Fibroblast of skin of scalp (primary cell): ENCODE measurements at regions not wholly inside any gene's neighbourhood (a gene's known extent, or its start where the extent isn't known, plus 50 kb on each side); places are given as distances from the start of the nearest gene placed in this dataset.
A peak's percentile ranks its signal among the peaks of the same experiment; 100 is the strongest.

Experiments used
- DNase-seq: peaks from one replicate; pipeline ENCODE4 v3.0.0-alpha.2; 2013

GRCh38 chr10:62550173-62550572 is 176.0 kb downstream of the ZNF365 start:
- no peak for DNase-seq

DNA sequence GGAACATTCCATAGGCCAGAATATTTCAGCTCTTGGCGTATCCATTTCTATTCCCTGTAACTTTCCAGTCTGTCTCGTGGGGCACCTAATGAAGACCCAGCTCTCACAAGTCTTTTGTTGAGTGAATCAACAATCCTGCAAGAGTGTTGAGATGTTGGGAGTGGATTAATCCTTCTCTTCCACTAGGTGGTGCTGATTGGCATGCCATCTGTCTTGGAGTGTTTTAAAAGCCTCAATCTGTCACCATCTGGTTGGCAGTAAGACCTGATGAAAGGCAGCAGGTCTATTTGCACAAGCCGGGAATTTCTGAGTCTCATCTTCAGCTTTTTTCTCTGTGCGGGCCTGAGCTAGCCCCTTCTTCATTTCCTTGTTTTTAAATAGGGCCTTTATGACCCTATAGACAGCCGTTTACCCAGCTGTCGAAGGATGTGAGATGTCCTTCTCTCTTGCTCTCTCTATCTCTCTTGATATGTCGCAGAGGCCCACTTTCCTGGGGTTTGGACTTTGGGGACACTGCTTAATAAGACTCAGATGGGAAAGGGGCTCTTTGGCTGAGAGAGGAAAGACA is 180.5 kb downstream of the ZNF365 start:
- peak; percentile 84 for DNase-seq

DNA sequence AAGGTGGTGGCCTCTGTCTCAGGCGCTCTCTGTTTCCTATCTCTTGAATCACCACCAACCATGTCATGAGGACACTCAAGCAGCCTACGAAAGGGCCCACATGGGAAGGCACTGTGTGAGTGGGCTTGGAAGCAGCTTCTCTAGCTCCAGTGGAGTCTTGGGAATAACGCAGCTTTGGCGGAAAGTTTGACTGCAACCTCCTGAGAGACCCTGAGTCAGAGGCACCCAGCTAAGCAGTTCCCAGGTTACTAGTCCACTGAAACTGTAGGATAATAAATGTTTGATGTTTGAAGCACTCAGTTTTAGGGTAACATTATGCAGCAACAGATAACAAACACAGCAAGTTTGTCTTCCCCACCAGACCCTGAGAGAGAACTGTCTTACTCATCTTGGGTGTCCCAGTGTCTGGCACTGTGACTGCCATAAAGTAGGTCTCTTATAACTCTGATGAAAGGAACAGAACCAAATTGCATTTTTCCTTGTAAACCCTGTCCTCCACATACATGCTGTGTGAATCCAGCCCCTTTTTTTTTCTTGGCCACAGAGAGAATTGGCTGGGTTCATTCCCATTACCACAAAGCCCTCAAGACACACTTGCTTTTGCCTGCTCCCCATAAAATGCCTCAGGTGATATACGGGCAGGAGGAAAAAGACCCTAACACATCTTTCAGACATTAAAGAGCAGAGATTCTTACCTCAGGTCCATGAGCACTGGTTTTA is 185.5 kb downstream of the ZNF365 start:
- peak; percentile 63 for DNase-seq

GRCh38 chr10:62560201-62560819 is 186.1 kb downstream of the ZNF365 start:
- peak; percentile 91 for DNase-seq

DNA sequence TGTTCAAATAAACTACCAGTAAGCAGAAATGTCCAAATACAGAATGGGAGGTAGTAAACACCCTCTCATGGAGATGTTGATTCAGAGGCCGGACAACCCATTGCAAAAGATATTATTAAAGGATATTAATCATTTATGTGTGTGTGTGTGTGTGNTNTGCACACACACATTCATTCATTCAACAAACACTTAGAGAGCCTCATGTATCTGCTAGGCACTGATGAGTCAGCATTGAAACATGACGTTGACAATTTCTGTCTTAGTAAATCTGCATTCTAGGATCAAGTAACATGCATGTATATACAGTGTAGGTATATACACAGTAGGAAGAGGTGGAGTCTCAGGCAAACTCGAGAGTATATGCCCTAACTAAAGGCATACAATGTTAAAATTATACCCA is 187.0 kb downstream of the ZNF365 start:
- DNase-seq, result no peak

- DNase-seq, result no peak
These were observed 187.9 kb downstream of the ZNF365 start for GRCh38 chr10:62562101-62562500.

GRCh38 chr10:62562795-62563194 is 188.6 kb downstream of the ZNF365 start:
- no peak for DNase-seq

GRCh38 chr10:62573929-62574328 is 199.8 kb downstream of the ZNF365 start:
- no peak for DNase-seq

DNA sequence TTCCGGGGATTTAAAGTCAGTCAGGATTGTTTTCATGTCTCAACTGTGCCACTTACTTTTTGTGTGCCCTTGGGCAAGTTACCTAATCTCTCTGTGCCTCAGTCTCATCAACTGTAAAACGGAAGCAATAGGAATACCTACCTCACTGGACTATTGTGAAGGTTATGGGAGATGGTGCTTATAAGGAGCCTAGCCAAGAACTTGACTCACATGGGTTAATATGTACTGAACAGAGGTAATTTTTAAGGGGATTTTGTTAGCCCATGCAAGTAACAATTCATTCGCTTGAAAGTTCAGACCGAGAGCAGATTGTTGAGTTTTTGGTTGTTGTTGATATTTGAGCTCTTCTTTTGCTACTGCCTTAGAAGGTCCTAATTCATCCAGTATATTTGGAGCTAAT is 202.9 kb downstream of the ZNF365 start:
- DNase-seq, result no peak

- peak; percentile 97 for DNase-seq
These were observed 203.6 kb downstream of the ZNF365 start for GRCh38 chr10:62577666-62578291.

DNA sequence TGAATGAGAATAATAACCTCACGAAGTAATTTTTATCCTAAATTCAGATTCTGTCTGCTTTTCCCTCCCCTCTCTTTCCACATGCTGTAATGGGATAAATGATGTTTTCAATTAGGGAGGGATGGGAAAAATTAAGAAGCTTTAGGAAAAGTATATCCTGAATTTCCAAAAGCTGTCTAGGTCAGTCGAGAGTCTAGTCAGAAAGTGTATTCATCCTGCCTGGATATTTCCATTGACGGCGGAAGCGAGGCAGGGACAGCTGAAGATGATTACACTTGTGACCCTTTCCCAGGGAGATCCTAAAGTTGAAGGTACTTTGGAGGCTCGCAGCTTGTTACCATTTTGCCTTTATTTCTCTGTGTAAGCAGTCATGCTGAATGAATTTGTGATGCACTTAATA is 204.1 kb downstream of the ZNF365 start:
- DNase-seq, result peak; percentile 58

GRCh38 chr10:62578916-62579315 is 204.7 kb downstream of the ZNF365 start:
- DNase-seq, result no peak

- DNase-seq, result peak; percentile 91
These were observed 206.2 kb downstream of the ZNF365 start for GRCh38 chr10:62580396-62580795.

DNA sequence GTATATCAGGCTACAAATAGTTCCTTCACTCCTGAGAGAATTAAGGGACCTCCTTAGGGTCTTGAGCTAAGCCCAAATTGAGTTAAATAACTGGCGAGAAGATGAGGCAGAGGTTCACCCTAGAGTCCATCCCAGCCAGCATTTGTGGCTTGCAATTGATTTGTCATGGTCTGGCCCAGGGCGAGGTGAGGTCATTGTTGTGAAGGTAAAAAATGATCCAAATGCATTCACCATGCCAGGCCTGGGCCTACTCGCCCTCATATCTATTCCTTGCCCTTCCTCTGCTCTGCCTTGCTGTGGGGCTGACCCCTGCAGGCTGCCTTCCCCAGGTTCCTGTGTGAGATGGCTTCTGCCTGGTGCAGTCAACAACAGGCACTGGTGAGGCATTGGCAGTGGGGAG is 207.2 kb downstream of the ZNF365 start:
- no peak for DNase-seq

DNA sequence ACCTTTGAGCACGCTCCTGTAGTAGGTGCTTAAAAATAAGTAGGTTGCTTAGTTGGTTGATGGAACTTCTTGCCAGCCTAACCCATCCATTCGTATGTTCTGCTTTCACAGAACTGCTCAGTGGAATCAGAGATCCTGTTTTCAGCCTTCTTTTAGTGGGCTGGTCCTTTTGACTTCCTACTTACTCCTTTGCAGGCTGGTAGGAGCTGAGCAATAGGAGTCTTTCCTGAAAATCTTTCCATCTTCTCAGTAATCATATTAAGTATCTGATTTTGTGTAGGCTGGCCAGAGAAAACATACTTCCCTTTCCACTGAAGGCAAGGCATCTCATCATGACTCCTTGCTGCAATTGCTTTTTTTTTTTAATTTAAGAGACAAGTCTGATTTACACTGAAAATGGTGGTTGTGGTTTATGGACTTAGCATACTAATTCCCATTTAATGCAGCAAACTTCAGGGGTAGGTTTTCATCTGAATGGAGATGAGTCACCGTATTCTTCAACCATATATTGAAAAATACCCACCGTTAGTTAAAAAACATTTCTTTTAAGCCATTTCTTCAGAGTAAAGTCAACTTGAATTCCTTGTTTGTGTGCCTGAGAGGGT is 208.0 kb downstream of the ZNF365 start:
- peak; percentile 86 for DNase-seq

DNA sequence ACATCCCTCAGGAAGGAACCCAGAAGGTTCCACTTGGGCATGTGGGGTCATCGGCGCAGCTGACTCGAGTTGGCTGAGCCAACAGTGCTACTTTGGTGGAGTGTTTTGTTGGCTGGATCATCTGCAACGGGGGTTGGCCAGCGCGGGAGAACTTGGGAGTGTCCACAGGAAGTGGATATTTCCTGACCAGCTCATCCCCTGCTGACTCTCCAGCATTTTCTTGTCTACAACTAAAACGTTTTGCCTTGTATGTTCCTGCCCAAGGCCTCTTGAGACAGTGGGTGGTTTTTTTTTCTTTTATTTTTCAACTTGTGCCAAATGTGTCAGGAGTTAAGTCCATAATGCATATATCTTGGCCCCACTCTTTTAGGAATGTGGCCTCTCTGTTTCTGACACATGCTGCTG is 208.6 kb downstream of the ZNF365 start:
- DNase-seq, result peak; percentile 99

DNA sequence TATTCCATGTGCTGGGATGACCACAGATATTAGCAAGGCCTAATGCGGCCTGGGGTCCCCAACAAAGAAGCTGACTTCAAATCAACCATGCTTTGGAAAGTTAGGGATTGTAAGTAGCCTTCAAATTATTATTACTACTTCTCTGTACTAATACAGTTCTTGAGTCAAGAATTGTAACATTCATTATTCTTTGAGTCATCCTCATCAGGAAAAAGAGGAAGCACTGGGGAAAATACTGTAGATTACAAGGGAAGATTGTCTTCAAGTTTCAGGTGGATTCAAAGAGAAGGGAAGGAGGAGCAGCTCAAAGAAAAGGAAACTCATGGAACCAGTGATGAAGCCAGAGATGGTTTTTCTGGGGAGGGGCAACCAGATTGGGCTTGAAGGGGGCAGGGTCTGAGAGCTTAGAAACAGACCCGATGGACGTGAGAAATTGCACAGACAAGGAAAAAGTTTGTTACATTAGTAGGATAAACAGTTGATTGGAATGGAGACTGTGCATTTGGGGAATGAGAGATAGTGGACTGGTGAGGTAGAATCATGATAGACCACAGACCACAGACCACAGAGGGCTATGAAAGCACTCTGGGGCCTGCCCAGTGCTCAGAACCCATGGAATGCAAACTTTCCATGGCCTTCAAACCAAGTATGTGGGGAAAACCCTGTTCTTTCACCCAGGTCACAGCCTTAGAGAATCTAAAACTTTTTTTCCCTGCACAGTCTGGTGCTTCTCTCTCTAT is 209.9 kb downstream of the ZNF365 start:
- peak; percentile 98 for DNase-seq

DNA sequence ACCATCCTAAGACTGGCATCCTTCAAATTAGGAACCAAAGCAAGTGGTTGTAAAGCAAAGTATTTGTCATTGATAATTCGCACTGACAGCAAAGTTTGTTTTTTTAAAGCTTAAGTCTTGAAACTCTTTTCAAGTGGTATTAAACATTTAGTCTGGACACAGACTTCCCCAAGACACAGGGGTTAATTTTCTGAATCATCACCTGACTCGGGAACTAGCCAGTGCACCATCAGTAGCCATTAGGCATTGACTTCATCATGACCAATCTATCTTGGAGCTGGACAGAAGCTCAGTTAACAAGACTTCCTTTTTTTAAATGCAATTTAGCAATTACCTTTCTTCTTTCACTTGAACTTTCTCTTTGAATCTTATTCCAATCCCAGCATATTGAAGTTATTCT is 210.6 kb downstream of the ZNF365 start:
- DNase-seq, result no peak

- no peak for DNase-seq
These were observed 211.1 kb downstream of the ZNF365 start for GRCh38 chr10:62585211-62585775.

DNA sequence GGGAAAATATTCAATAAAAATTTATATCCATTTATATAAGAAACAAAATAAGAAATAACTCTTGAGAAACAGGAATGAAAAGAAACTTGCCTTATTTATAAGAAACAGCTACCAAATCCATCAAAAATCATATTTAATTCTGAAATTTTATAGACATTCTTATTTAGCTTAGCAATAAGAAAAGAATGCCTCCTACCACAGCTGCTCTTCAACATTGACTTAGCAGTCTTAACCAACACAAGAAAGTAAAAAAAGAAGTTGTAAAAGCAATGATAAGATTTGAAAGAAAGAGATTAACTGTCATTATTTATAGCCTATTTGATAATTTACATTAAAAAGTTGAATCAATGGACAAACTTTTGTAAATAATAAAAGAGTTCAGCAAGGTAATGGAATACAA is 212.8 kb downstream of the ZNF365 start:
- peak; percentile 48 for DNase-seq

DNA sequence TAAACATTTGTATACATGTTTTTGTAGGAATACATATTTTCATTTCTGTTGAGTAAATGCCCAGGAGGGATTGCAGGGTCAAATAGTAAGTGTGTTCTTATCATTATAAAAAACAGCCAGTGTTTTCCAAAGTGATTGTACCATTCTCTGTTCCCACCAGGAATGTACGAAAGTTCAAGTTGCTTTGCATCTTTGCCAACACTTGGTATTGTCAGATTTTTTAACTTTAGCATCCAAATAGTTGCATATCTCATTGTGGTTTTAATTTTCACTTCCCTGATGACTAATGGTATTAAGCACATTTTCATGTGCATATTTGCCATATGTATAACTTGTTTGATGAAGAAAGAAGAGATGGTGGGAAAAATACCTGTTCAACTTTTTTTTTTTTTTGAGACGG is 213.9 kb downstream of the ZNF365 start:
- DNase-seq, result no peak

GRCh38 chr10:62589689-62590088 is 214.8 kb upstream of the ADO start:
- no peak for DNase-seq
